GM13976 (cell line): ENCODE measurements at regions not wholly inside any gene's neighbourhood (a gene's known extent, or its start where the extent isn't known, plus 50 kb on each side); places are given as distances from the start of the nearest gene placed in this dataset.

Source experiments
- DNase-seq: peaks from one replicate; pipeline ENCODE4 v3.0.0; 2012; ENCODE audit warnings: low spot score
- in situ Hi-C: fragments of 300-500 bp; cut with MboI; formaldehyde crosslinking; loops from one replicate; pipeline ENCODE4 v1.12.0; 2022; ENCODE audit warnings: low sequenced_read_pairs, mixed read lengths, inconsistent platforms; ENCODE audit not compliant: unreplicated experiment
- TF ChIP-seq, protein P1 (sequence below): IDR thresholded peaks from 2 replicates; pipeline ENCODE4 v1.5.1; 2012; ENCODE audit warnings: borderline replicate concordance, mild to moderate bottlenecking; ENCODE audit not compliant: insufficient read depth; ENCODE audit errors: extremely low read depth, missing control alignments, control extremely low read depth

DNA sequence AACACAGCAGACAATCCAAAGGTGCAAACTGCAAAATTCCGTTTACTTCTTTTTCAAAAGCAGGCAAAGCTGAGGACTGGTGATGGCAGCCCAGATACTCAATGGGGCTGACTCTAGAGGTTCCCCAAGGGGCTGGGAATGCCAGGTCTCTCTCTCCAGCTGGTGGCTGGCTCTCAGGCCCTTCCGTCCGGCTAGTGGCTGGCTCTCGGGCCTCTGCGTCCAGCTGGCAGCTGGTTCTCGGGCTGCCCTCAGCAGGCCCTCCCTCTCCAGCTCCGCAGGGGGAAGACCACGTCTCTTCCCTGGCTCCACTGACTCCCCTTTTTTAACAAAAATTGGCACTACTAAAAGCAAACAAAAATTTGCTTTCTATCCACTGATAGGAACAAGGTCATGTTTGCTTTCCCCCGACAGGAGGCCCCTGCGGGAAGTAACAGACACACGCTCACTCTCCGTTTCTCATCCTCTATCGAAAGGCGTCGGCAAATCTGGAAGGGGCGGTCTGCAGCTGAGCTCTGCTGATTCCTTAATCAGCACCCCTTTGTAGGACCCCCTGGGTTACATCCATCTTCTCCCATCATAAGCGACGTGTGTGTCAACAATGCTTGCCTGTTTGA lies 381.4 kb downstream of the BRD1 start:
- TF ChIP-seq, protein P1, sequence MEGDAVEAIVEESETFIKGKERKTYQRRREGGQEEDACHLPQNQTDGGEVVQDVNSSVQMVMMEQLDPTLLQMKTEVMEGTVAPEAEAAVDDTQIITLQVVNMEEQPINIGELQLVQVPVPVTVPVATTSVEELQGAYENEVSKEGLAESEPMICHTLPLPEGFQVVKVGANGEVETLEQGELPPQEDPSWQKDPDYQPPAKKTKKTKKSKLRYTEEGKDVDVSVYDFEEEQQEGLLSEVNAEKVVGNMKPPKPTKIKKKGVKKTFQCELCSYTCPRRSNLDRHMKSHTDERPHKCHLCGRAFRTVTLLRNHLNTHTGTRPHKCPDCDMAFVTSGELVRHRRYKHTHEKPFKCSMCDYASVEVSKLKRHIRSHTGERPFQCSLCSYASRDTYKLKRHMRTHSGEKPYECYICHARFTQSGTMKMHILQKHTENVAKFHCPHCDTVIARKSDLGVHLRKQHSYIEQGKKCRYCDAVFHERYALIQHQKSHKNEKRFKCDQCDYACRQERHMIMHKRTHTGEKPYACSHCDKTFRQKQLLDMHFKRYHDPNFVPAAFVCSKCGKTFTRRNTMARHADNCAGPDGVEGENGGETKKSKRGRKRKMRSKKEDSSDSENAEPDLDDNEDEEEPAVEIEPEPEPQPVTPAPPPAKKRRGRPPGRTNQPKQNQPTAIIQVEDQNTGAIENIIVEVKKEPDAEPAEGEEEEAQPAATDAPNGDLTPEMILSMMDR, result no peak
- in situ Hi-C loops, result no loop called here

DNA sequence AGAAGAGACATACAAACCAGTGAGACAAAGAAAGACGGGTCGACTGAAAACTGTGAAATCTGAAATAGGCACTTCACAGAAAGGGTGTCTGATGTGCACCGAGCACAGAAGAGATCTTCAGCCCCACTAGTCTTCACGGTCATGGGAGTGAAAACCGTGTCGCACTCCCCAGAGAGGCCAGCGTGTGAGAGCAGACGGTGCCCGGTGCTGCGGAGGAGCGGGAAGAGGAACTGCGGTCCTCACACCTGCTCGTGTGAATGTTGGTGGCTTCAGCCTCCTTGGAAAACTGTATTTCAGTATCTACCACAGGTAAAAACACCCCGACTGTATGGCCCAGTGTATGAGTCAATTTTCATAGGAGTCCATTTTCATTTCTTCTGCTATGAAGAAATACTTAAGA lies 382.9 kb downstream of the BRD1 start:
- no peak for DNase-seq
- TF ChIP-seq, protein P1, result no peak
- in situ Hi-C loops, result no loop called here

More for the DNA sequence above, 381.4 kb downstream of the BRD1 start:
- no peak for DNase-seq

DNA sequence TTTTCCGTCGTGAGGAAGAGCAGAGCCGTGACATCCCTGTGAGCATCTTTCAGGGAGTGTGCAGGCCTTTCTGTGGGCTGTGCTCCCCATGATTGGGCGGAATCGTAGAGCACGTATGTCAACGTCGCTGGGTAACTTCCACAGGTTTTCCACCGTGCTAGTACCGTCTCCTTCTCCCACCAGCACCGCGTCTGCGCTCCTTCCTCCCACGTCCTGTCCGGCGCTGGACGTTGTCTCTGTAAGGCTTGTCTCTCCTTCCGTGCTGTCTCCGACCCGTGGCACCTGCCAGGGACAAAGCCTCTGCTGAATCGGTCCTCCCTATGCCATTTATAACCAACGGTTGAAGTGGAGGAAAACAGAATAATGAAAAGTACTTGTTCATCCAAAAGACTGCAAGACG lies 386.7 kb downstream of the BRD1 start:
- no peak for DNase-seq
- TF ChIP-seq, protein P1, result no peak
- in situ Hi-C loops, result no loop called here

DNA sequence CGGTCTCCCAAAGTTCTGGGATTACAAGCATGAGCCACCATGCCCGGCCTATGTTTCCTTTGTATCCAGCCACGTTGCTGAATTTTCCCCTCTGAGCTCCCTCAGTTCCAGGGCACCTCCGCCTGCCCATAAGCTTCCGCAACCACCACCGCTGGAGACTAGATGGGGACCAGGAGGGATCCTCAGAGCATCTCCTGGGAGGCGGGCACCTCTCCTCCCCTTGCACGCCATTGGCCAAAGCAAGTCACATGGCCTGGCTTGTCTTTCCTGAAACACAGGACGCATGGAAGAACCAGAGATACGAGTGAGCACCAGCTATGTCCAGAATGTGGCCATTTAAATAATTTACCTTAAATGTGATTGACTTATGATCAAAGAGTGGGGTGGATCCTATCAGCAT lies 388.3 kb downstream of the BRD1 start:
- TF ChIP-seq, protein P1, result no peak
- in situ Hi-C loops, result no loop called here
- no peak for DNase-seq

DNA sequence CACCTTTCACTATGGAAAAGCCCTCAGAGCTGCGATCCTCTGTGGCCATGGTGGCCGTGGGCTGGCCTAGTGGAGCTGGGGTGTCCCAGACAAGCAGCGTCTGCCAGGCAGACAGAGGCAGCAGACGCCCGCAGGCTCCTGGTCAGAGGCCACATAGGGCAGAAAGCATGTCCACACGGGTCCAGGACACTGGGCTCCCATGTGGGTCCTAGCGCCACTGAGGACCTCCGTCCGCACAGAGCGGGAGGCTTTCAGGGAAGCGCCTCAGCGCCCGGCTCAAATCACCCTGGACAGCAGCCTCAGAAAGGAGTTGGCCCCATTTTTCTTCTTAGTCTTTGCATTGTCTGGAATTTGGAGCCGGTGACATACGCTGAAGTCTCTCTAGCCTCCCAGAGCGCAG lies 389.7 kb downstream of the BRD1 start:
- TF ChIP-seq, protein P1, result no peak
- in situ Hi-C loops, result no loop called here
- DNase-seq, result no peak

DNA sequence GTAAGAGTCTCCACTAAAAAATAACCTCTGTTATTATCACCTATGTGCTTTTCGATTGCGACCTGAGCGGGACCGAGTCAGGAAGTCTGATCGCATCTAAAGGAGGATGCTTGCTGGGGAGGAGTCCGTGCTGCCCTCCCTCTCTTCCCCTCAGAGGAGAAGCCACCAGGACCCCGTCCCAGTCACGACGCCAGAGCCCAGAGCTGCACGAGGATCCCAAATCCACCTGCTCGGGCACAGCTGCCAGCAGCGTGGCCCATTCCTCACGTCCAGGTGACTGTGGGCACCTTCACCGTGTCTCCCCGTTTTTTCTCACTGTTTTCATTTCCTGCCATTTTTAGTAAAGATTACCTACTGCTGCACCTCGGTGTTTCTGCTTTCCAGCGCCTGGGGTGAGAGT lies 390.3 kb downstream of the BRD1 start:
- in situ Hi-C loops, result no loop called here
- TF ChIP-seq, protein P1, result no peak

DNA sequence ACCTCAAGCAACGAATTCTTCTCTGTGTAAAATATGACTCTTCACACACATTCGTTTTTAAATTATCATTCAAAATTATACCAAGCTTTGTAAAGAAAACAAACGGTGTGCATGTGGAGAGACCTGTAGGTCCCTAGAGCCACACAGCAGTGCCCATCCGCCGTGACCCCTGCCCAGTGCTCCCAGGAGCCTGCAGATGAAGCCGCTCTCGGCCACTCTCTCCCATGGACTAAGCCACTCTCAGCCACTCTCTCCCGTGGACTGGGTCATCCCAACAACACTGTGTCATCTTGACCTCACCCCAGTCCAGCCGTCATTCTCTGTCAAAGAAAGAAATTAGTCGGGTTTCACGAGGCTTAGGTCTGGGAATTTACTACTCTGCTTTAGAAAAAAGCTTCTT lies 391.6 kb downstream of the BRD1 start:
- TF ChIP-seq, protein P1, result no peak
- DNase-seq, result no peak
- in situ Hi-C loops, result no loop called here

More for the DNA sequence above, 390.3 kb downstream of the BRD1 start:
- DNase-seq, result no peak
